CD14-positive monocyte (primary cell): ENCODE measurements at regions not wholly inside any gene's neighbourhood (a gene's known extent, or its start where the extent isn't known, plus 50 kb on each side); places are given as distances from the start of the nearest gene placed in this dataset.
"Not testable (repeated sequence)": the region's sequence is repeated elsewhere in the genome, so short reads cannot be mapped to it uniquely, and the experiment has no call there.

ENCODE experiments used
- DNase-seq, 3 donors: peaks; one replicate each; pipeline ENCODE4 v3.0.0-alpha.2; 2011 to 2022
- H2AFZ ChIP-seq: 2 replicates; pipeline ENCODE4 v1.6.0; 2012; ENCODE audit warnings: mild to moderate bottlenecking, low read depth, low read length, inconsistent platforms; ENCODE audit not compliant: insufficient read depth, poor library complexity, severe bottlenecking
- H3K27ac ChIP-seq, 2 donors: 1 replicate in 1 of 2; 2 replicates in 1 of 2; pipeline ENCODE4 v1.5.1; 2012 to 2013; ENCODE audit warnings: low read length in 2 of 2, control low read depth in 1 of 2, inconsistent platforms in 1 of 2, low read depth in 1 of 2, mild to moderate bottlenecking in 1 of 2
- H3K27me3 ChIP-seq, 2 donors: one replicate each; pipeline versions ENCODE4 v1.6.0 to v1.6.1; 2011 to 2013; ENCODE audit warnings: low read length in 2 of 2; ENCODE audit not compliant: control insufficient read depth in 2 of 2, insufficient read depth in 2 of 2
- H3K36me3 ChIP-seq, 2 donors: replicated peaks in 1 of 2; 1 replicate in 1 of 2; 2 replicates in 1 of 2; pipeline versions ENCODE4 v1.5.1 to v1.6.1; 2012 to 2013; ENCODE audit warnings: low read length in 2 of 2, control low read depth in 1 of 2, inconsistent platforms in 1 of 2, mild to moderate bottlenecking in 1 of 2; ENCODE audit not compliant: insufficient read depth in 2 of 2, control insufficient read depth in 1 of 2
- H3K4me1 ChIP-seq, 2 donors: 1 replicate in 1 of 2; 2 replicates in 1 of 2; pipeline versions ENCODE4 v1.5.1 to v1.6.1; 2012 to 2013; ENCODE audit warnings: low read length in 2 of 2, control low read depth in 1 of 2, inconsistent platforms in 1 of 2, mild to moderate bottlenecking in 1 of 2, moderate library complexity in 1 of 2; ENCODE audit not compliant: insufficient read depth in 2 of 2, control insufficient read depth in 1 of 2
- H3K4me2 ChIP-seq: replicated peaks from 2 replicates; pipeline ENCODE3; 2012; ENCODE audit warnings: low read length, moderate library complexity, mild to moderate bottlenecking; ENCODE audit not compliant: poor library complexity, severe bottlenecking; ENCODE audit errors: extremely low read depth
- H3K4me3 ChIP-seq, 3 experiments: fragments of 200-600 bp in 1 of 3; sonication (generic) in 1 of 3; replicated peaks in 1 of 3; 1 replicate in 2 of 3; 2 replicates in 1 of 3; pipeline ENCODE4 v1.5.1; 2011 to 2013; ENCODE audit warnings: low read length in 3 of 3, mild to moderate bottlenecking in 3 of 3, control low read depth in 2 of 3, low read depth in 2 of 3, inconsistent platforms in 1 of 3, moderate library complexity in 1 of 3
- H3K79me2 ChIP-seq: 2 replicates; pipeline ENCODE4 v1.6.0; 2012; ENCODE audit warnings: mild to moderate bottlenecking, control low read depth, inconsistent platforms, low read length, moderate library complexity; ENCODE audit not compliant: insufficient read depth
- H3K9ac ChIP-seq: 2 replicates; pipeline ENCODE4 v1.6.0; 2017; ENCODE audit warnings: low read length, mild to moderate bottlenecking; ENCODE audit not compliant: insufficient read depth, poor library complexity, severe bottlenecking
- H3K9me3 ChIP-seq, 2 donors: replicated peaks in 1 of 2; 1 replicate in 1 of 2; 2 replicates in 1 of 2; pipeline versions ENCODE4 v1.5.1 to v1.6.1; 2012 to 2013; ENCODE audit warnings: low read length in 2 of 2, control low read depth in 1 of 2; ENCODE audit not compliant: control insufficient read depth in 1 of 2, insufficient read depth in 1 of 2
- H4K20me1 ChIP-seq: 2 replicates; pipeline ENCODE4 v1.6.0; 2012; ENCODE audit warnings: mild to moderate bottlenecking, low read length, control low read depth, moderate library complexity; ENCODE audit not compliant: insufficient read depth
- H3K27ac Mint-ChIP-seq, 7 donors: one replicate each; pipeline ENCODE4 v1.8.0; 2020; ENCODE audit warnings: mild to moderate bottlenecking in 7 of 7, mixed read lengths in 7 of 7, moderate library complexity in 6 of 7, inconsistent platforms in 2 of 7
- H3K27me3 Mint-ChIP-seq, 3 donors: one replicate each; pipeline ENCODE4 v1.8.0; 2021 to 2022; ENCODE audit warnings: low read depth in 3 of 3, mild to moderate bottlenecking in 3 of 3, mixed read lengths in 3 of 3, moderate library complexity in 3 of 3, inconsistent platforms in 1 of 3
- H3K36me3 Mint-ChIP-seq, 2 donors: one replicate each; pipeline ENCODE4 v1.8.0; 2020; ENCODE audit warnings: mixed read lengths in 2 of 2, inconsistent platforms in 1 of 2, mild to moderate bottlenecking in 1 of 2
- H3K4me1 Mint-ChIP-seq: one replicate; pipeline ENCODE4 v1.8.0; 2020; ENCODE audit warnings: mild to moderate bottlenecking, mixed read lengths
- H3K4me3 Mint-ChIP-seq, 2 donors: one replicate each; pipeline ENCODE4 v1.8.0; 2020; ENCODE audit warnings: mild to moderate bottlenecking in 2 of 2, mixed read lengths in 2 of 2, moderate library complexity in 1 of 2
- H3K9me3 Mint-ChIP-seq, 7 donors: one replicate each; pipeline ENCODE4 v1.8.0; 2020 to 2022; ENCODE audit warnings: mixed read lengths in 7 of 7, mild to moderate bottlenecking in 6 of 7, moderate library complexity in 6 of 7, inconsistent platforms in 2 of 7
- WGBS: methylation state at CpG from one replicate; pipeline ENCODE4 v1.1.5; 2013; ENCODE audit warnings: missing lambda C conversion rate; ENCODE audit not compliant: insufficient coverage; 5-methylcytosine and 5-hydroxymethylcytosine counted together
- intact Hi-C, 2 donors: fragments of 100-400 bp; cut with micrococcal nuclease; formaldehyde crosslinking; loops; one replicate each; pipeline versions ENCODE4 v1.15.0 to v1.15.1; 2023
- TF ChIP-seq, protein P1 (sequence below): fragments of 200-600 bp; IDR thresholded peaks from one replicate; pipeline ENCODE4 v1.8.0; 2022; ENCODE audit warnings: antibody characterized with exemption, mild to moderate bottlenecking

DNA sequence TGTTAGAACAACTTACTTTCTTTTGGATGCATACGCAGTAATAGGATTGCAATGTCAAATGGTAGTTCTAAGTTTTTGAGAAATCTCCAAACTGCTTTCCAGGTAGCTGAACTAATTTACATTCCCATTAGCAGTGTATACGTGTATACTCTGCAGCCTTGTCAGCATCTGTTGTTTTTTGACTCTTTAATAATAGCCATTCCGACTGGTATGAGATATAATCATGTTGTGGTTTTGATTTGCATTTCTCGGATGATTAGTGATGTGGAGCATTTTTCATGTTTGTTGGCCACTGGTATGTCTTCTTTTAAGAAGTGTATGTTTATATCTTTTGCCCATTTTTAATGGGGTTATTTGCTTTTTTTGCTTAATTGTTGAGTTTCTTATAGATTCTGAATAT is 76.9 kb upstream of the HNRNPA1L2 start:
- H3K9me3 ChIP-seq, H3K27me3 Mint-ChIP-seq, H3K27me3 ChIP-seq, H3K36me3 ChIP-seq, H3K4me1 Mint-ChIP-seq, H3K4me1 ChIP-seq, H3K9me3 Mint-ChIP-seq, intact Hi-C loops, H3K36me3 Mint-ChIP-seq, H3K4me2 ChIP-seq, H4K20me1 ChIP-seq, H3K27ac ChIP-seq, H2AFZ ChIP-seq, H3K4me3 Mint-ChIP-seq, H3K9ac ChIP-seq, H3K27ac Mint-ChIP-seq, H3K4me3 ChIP-seq, DNase-seq, H3K79me2 ChIP-seq: not testable (repeated sequence)
- WGBS = no CpG with 5 or more reads among the region's 4 CpGs

DNA sequence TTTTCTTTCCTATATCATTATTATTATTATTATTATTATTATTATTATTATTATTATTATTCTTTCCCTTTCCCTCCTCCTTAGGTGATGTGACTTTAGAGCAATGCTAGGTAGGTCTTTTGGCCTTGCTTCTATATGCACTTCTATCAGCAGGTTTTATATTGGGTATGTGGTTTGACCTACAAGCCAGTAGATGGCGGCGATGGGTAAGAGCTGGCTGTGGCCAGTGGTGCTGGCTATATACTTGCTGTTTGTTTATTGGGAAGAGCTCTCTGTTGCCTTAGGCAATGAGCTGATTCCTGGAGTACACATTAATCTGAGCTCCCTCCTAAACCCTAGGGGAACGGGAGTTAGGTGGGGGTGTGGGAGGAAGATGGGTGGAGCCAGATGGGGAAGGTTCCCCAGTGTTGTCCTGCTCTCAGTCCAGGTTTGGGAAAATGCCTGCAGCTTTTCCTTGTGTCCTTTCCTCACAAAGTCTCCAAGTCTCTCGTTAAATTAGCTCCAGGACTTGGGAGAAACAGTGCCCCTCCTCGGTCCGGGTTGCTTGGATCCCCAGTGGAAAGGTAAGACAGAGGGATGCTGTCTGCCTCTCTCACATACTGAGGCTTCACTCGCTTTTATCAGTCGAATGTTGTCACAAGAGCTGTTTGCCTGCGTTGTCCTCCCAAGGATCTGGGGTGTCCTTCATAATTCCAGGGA is 72.2 kb upstream of the HNRNPA1L2 start:
- peak; percentile 2 to 13 (median 7) for DNase-seq
- H3K4me3 ChIP-seq, H3K27me3 ChIP-seq, H3K9ac ChIP-seq, H3K27me3 Mint-ChIP-seq, H3K4me1 ChIP-seq, H3K27ac ChIP-seq, H3K4me2 ChIP-seq, H3K4me1 Mint-ChIP-seq, H3K36me3 ChIP-seq, H4K20me1 ChIP-seq, H3K27ac Mint-ChIP-seq, intact Hi-C loops, H3K36me3 Mint-ChIP-seq, H2AFZ ChIP-seq, H3K9me3 ChIP-seq, H3K4me3 Mint-ChIP-seq, H3K79me2 ChIP-seq, H3K9me3 Mint-ChIP-seq: not testable (repeated sequence)
- TF ChIP-seq, protein P1, sequence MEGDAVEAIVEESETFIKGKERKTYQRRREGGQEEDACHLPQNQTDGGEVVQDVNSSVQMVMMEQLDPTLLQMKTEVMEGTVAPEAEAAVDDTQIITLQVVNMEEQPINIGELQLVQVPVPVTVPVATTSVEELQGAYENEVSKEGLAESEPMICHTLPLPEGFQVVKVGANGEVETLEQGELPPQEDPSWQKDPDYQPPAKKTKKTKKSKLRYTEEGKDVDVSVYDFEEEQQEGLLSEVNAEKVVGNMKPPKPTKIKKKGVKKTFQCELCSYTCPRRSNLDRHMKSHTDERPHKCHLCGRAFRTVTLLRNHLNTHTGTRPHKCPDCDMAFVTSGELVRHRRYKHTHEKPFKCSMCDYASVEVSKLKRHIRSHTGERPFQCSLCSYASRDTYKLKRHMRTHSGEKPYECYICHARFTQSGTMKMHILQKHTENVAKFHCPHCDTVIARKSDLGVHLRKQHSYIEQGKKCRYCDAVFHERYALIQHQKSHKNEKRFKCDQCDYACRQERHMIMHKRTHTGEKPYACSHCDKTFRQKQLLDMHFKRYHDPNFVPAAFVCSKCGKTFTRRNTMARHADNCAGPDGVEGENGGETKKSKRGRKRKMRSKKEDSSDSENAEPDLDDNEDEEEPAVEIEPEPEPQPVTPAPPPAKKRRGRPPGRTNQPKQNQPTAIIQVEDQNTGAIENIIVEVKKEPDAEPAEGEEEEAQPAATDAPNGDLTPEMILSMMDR = peak; percentile 38
- no CpG with 5 or more reads among the region's 9 CpGs for WGBS

DNA sequence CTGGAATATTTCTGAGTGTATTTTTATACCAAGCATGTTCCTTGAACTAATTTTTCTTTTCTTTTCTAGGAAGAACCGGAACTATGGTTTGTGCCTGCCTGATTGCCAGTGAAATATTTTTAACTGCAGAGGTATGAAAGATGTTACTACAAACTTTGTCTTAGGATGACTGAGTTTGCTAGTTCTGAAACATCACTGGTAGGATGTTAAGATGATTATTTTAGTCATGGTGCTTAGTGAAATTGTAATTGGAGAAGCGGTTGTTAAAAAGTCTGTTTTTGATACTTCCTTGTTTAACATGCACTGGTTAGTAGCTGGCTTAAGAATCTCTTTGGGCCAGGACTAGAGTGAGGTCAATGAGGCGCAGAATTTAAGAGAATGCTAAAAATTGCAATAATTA is 71.1 kb upstream of the HNRNPA1L2 start:
- H3K27ac Mint-ChIP-seq = not testable (repeated sequence)

DNA sequence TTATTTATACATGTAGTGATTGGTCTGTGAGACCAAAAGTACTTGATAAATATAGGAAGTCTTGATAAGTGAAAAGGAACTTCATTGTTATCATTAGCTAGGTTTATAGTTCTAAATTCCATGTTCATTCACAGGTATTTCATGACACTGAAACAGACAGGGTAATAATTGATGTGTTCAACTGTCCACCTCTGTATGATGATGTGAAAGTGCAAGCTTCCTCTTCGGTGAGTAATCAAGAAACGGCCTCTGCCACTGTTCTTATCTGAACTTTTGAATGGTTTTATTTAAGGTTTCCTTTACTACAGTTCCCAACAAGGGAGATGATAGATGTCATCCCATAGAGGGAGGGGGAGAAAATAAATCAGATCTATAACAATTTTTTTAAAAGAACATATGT is 59.3 kb upstream of the HNRNPA1L2 start:
- H3K36me3 ChIP-seq, H3K4me2 ChIP-seq, H4K20me1 ChIP-seq, H3K79me2 ChIP-seq, intact Hi-C loops, H2AFZ ChIP-seq, H3K4me3 ChIP-seq, H3K9me3 ChIP-seq, H3K27ac ChIP-seq, H3K27me3 ChIP-seq, H3K4me1 ChIP-seq, H3K27me3 Mint-ChIP-seq, H3K9ac ChIP-seq, H3K4me3 Mint-ChIP-seq, DNase-seq, H3K9me3 Mint-ChIP-seq, H3K36me3 Mint-ChIP-seq, H3K4me1 Mint-ChIP-seq, H3K27ac Mint-ChIP-seq: not testable (repeated sequence)
- no CpG with 5 or more reads among the region's 2 CpGs for WGBS

More for the DNA sequence above, 71.1 kb upstream of the HNRNPA1L2 start:
- DNase-seq, H3K4me2 ChIP-seq, H3K9me3 ChIP-seq, H3K9ac ChIP-seq, H3K4me3 Mint-ChIP-seq, H3K4me3 ChIP-seq, H3K27ac ChIP-seq, H3K36me3 ChIP-seq, H3K36me3 Mint-ChIP-seq, intact Hi-C loops, H3K27me3 Mint-ChIP-seq, H3K9me3 Mint-ChIP-seq, H3K4me1 ChIP-seq, H4K20me1 ChIP-seq, H3K79me2 ChIP-seq, H3K27me3 ChIP-seq, H3K4me1 Mint-ChIP-seq, H2AFZ ChIP-seq: not testable (repeated sequence)
- WGBS = no CpG with 5 or more reads among the region's 3 CpGs
